GM13976 (cell line): ENCODE measurements at regions not wholly inside any gene's neighbourhood (a gene's known extent, or its start where the extent isn't known, plus 50 kb on each side); places are given as distances from the start of the nearest gene placed in this dataset.

ENCODE experiments used
- DNase-seq: peaks from one replicate; pipeline ENCODE4 v3.0.0; 2012; ENCODE audit warnings: low spot score
- in situ Hi-C: fragments of 300-500 bp; cut with MboI; formaldehyde crosslinking; loops from one replicate; pipeline ENCODE4 v1.12.0; 2022; ENCODE audit warnings: low sequenced_read_pairs, mixed read lengths, inconsistent platforms; ENCODE audit not compliant: unreplicated experiment
- TF ChIP-seq, protein P1 (sequence below): IDR thresholded peaks from 2 replicates; pipeline ENCODE4 v1.5.1; 2012; ENCODE audit warnings: borderline replicate concordance, mild to moderate bottlenecking; ENCODE audit not compliant: insufficient read depth; ENCODE audit errors: extremely low read depth, missing control alignments, control extremely low read depth

GRCh38 chr9:27703216-27703980 lies 130.1 kb upstream of the C9orf72 start:
- in situ Hi-C loops = no loop called here
- TF ChIP-seq, protein P1, sequence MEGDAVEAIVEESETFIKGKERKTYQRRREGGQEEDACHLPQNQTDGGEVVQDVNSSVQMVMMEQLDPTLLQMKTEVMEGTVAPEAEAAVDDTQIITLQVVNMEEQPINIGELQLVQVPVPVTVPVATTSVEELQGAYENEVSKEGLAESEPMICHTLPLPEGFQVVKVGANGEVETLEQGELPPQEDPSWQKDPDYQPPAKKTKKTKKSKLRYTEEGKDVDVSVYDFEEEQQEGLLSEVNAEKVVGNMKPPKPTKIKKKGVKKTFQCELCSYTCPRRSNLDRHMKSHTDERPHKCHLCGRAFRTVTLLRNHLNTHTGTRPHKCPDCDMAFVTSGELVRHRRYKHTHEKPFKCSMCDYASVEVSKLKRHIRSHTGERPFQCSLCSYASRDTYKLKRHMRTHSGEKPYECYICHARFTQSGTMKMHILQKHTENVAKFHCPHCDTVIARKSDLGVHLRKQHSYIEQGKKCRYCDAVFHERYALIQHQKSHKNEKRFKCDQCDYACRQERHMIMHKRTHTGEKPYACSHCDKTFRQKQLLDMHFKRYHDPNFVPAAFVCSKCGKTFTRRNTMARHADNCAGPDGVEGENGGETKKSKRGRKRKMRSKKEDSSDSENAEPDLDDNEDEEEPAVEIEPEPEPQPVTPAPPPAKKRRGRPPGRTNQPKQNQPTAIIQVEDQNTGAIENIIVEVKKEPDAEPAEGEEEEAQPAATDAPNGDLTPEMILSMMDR = no peak
- DNase-seq = no peak

DNA sequence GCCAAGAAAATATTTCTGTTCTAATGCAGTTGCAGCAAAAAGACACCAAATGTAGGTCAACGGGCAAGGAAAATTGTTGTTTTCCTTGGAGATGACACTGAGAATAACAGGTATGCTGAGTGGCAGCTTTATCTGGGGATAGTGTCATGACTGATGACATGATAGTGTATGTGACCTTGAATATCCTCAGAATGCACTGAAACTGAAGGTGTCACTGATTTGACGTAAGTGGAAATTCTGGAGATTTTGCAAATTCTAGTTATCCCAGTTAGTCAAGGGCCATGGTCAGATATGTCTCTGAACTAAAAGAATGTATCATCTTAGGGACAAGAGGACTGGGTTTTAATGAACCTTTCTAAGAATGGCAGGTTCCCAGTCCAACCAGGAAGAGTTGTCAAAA lies 138.0 kb upstream of the C9orf72 start:
- in situ Hi-C loops = no loop called here
- TF ChIP-seq, protein P1 = no peak
- DNase-seq = no peak

DNA sequence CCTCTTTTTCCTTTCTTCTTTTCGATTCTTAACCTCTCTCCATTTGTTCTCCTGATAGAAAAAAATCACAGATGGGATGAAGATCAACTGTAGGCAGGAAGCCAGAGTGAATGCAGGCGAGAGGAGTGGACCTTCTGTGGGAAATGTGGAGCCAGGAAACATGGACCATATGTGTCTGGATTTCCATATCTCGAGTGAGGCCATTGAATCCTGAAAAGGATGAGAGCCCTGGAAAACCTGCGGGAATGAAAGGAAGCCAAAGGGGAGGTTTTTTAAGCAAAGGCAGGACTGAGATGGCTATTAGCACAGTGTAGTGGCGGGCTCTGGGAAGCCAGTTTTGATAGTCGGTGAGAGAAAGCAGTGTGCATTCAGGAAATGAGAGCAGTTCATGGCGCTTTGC lies 139.5 kb upstream of the C9orf72 start:
- DNase-seq = no peak
- in situ Hi-C loops = no loop called here
- TF ChIP-seq, protein P1 = no peak

DNA sequence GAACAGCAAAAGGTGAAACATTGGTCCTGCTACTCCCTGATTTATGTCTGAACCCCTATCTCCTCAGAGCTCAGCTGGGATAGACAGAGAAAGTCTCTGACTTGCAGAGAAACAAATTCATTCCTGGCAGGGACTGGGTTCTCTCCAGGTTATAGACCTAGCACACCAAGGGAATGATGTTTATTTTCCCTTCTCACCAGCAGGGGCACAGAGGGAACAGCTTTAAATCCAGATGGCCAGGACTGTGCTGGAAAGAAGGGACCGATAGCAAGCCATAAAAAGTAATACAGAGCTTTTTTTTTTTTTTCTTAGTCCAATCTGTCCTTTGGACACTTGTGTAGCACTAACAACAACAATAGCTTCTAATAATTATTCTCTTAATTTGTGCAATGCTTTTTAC lies 141.1 kb upstream of the C9orf72 start:
- TF ChIP-seq, protein P1 = no peak
- no peak for DNase-seq
- in situ Hi-C loops = no loop called here

GRCh38 chr9:27715651-27716050 lies 142.4 kb upstream of the C9orf72 start:
- TF ChIP-seq, protein P1 = no peak
- DNase-seq = no peak
- in situ Hi-C loops = no loop called here

DNA sequence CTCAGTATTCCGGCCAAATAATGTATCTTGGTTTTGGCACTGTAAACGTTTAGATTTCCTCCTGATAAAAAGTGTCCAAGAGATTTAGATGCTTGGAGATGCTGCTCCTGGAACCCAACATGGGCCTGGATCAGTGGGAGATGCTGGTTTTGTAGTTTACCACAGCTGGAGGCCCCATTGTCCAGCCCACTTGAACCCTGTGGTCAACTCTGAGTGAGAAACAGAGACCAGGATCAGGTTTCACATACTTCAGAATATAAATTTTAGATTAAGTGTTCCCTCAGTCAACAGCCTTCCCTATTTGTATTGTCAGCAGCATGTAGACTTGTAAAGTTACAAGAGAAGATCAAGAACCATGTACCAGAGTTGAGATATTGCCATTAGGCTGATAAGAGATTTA lies 144.7 kb upstream of the C9orf72 start:
- TF ChIP-seq, protein P1 = no peak
- DNase-seq = no peak
- in situ Hi-C loops = no loop called here
